GM18873 (cell line): ENCODE measurements at regions not wholly inside any gene's neighbourhood (a gene's known extent, or its start where the extent isn't known, plus 50 kb on each side); places are given as distances from the start of the nearest gene placed in this dataset.
"Not testable (repeated sequence)": the region's sequence is repeated elsewhere in the genome, so short reads cannot be mapped to it uniquely, and the experiment has no call there.

Experiments
- ATAC-seq: cut with Tn5 transposase; IDR thresholded peaks from one replicate; pipeline ENCODE4 v1.9.1; 2021; ENCODE audit warnings: mild to moderate bottlenecking, moderate library complexity, moderate number of reproducible peaks; ENCODE audit not compliant: unreplicated experiment, low FRiP score

DNA sequence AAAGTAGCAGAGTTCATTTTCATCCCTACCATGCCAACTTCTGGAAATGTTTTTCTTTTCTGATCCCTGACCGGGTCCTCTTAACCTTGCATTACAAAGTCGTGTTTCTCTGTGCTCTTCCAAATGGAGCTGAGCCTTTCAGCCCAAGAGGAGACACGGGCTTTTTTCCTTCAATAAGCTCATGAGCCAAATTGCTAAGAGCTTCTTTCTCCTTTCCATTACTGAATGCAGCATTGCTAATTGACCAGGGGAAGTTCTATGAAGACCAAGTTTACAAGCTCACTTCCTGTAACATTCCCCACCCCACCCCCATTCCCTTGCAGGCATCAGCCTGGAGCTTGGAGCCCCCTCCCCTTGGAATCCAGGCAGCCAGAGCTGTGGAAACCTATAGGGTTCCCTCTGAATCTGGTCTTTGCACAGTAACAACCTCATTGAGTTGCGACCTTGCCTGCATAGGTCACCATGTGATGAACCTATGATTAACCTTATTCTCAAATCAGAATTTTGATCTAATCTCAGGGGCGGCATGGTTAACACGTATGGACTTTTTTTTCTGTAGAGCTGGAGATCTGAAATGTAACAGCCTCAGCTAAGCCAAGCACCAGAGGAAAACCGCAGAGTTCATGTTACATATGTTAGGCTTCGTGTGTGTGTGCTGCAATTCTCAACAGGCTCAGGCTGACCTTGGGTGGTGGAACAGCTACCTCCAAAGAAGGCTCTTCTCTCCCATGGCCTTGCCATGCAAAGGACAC lies 395.7 kb upstream of the ZNF462 start:
- ATAC-seq: no peak

DNA sequence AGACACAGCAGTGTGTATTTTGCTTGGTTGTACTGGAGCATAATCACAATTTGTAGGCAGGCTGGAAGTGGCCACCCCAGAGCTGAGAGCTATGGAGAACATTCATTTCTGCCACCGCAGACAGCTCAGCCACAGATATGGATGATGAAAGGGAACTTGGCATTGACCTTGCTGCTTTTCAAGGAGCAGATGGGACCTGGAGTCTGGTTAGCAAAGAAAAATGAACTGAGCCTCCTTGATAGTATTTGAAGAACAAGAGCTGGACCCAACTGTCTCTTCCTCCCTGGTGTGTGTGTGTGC lies 395.2 kb upstream of the ZNF462 start:
- ATAC-seq: no peak

DNA sequence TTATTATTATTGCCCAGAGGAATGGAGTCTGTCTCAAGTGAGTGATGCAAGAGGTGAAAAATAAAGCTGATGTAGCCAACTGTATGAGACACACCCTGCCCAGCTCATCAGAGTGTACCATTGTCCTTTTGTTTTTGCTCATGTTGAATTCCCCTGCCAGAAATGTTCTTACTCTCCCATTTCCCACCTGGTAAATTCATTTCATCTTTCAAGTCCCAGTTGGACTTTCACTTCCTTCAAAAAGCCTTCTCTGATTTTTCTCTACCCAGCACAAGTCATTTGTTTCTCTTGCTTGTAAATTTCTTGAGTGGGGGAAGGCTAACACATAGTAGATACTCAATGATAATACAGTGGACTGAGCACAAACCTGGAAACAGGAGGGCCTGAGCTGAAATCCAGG lies 394.5 kb upstream of the ZNF462 start:
- ATAC-seq: no peak

DNA sequence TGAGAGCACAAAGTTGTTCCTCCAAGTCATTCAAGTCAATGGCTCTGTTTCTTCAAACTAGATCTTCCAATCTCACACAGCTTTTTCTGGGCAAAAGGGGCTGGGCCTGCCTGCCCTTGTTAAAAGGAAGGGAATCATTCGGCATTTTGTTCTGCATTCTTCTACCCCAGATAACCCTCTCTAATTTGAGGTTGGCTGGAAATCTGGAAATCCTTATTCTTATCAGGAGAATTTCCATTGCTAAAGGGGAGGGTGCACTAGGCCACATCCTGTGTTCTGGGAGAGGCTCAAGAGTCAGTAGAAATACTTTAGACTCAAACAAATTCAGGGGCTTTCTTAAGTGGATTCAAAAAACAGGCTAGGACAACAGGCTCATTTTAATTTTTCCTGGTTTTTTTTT lies 384.7 kb upstream of the ZNF462 start:
- no peak for ATAC-seq

DNA sequence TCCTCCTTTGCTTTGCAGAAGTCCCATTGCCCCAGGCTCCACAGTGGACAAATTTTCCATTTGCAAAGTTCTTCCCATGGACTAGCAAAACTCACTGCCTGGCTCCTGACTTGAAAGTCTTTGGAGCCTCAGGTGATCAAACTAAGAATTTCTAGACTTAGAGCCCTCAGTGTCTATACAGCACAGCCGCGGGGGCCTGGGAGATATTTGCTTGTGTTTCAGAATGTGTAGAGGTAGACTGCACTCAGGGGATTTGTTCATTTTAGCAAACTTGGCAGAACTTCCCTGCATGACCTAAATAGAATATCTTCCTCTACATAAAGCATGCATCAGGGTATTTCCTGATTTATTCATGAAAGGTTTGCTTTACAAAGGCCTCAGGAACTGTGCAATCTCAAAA lies 384.2 kb upstream of the ZNF462 start:
- ATAC-seq: no peak

DNA sequence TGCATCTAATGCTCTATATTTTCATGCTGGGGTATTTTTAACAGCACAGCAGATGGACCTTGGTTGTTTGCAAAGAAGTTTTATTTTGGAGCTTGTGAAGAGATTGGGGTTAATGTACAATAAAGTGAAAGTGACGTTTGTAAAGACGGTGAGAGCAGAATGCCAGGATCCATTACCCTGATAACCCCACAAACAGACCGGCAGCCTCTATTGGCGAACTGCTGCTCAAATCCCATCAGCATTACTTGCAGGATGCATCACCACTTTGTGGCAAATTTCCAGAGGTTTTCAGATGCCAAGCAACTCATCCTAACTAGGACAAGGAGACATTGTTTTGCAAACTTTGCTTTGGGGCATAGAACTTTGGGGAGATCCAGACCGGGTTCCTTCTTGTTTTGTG lies 383.3 kb upstream of the ZNF462 start:
- no peak for ATAC-seq

DNA sequence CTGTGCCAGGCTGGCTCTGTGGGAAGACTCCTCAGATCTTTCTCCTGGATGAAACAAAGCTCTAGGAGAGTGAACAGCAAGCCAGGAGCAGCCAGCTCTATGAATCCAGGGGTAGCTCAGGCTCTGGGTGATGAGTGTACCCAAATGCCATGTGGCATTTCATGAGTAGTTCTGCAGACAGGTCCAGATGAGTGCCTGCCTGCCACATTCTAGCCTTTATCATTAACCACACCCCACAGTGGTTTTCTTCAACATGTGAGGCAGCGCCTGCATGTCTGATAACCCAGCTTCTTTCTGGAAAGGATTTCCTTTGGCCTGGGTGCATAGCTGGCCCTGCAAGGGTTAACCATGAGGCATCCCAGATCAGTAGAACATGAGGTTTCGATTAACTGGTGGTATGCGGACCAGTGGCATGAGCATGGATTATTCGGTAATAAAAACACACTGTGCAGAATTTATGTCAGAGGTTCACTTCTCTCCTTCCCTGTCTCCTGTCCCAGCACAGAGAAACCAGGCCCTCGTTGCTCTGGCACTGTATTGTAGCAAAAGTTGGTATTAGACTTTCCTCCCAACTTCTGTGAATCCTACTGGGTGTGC lies 381.9 kb upstream of the ZNF462 start:
- no peak for ATAC-seq

DNA sequence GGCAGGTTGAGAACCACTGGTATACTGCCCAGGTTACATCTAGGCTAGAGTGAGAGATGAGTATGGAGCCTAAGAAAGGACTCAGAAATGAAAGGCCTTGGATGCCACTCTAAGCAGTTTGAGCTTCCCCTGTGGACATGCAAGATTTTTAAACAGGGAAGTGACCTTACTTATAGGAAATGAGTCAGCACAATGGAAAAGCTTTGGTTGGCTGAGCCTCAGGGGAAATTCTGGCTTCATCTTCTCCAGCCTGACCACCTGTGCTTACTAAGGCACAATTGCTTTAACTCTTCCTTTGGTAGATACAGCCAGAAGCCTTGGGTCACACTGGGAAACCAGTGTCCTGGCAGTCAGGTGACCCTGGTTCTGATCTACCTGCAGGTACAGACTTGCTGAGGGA lies 380.2 kb upstream of the ZNF462 start:
- no peak for ATAC-seq

DNA sequence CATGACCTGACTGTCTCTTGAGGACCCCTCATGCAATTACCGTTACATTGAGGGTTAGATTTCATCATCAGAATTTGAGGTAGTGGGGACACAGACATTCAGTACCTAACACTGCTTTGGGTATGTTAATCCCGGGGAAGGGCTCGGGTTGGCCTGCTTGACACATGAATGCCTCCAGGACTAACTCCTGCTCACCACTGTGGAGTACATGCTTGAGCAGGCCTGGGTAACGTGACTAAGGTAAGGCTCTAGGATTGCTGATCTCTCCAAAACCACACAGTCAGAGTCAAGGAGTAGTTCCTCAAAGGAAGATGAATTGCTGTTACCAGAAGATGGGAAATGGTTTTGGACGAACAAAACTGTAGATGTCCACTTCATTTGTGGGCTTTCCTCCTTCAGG lies 376.3 kb upstream of the ZNF462 start:
- ATAC-seq: no peak

DNA sequence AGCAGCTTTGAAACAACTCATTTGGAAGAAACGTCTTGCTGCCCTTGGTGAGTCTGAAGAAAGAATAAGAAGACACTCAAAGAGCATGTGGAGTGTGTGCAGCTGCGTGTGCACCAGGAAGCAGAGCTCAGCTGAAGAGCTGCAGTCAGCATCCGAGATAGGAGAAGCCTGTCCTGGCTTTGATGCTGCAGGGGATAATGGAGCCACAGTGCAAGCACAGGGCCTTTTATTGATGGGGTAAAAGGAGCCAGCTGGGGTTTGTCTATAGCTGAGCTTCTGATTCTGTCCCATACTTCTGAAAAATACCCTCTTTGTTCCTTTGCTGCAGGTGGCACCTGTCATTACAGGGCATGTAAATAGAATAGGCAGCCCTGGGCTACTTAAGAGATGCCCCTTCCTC lies 375.7 kb upstream of the ZNF462 start:
- ATAC-seq: no peak

DNA sequence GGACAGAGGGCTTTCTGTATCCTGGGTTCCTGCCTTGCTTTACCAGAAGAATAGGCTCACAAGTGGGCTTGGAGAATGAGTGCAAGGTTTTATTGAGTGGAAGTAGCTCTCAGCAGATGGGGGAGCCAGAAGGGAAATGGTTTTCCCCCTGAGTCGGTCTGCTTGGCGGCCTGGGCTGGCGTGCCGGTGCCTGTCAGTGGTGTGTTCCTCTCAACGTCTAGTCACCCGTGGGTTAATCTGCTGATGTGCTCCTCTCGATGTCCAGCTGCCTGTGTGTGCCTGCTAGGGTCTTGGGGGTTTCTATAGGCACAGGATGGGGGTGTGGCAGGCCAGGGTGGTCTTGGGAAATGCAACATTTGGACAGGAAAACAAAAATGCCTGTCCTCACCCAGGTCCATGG lies 370.8 kb upstream of the ZNF462 start:
- ATAC-seq: not testable (repeated sequence)

DNA sequence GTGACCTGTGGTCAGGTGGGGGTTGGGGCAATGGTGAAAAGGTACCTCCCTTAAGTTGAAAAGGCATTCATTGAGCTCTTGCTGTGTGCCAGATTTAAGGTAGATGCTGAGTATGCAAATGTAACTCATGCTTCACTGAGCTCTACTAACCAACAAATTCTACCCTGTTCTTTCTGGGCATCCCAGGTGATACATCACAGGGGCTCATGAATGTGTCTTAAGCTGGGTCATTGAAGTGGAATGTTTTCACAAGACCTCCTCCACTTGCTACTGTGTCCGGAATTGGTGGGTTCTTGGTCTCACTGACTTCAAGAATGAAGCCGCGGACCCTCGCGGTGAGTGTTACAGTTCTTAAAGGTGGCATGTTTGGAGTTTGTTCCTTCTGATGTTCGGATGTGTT lies 362.8 kb upstream of the ZNF462 start:
- no peak for ATAC-seq

DNA sequence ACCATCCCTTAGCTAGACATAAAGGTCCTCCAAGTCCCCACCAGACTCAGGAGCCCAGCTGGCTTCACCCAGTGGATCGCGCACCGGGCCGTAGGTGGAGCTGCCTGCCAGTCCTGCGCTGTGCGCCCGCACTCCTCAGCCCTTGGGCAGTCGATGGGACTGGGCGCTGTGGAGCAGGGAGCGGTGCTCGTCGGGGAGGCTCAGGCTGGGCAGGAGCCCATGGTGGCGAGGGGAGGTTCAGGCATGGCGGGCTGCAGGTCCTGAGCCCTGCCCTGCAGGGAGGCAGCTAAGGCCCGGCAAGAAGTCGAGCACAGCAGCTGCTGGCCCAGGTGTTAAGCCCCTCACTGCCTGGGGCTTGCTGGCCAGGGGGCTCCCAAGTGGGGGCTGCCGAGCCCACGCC lies 361.8 kb upstream of the ZNF462 start:
- not testable (repeated sequence) for ATAC-seq

DNA sequence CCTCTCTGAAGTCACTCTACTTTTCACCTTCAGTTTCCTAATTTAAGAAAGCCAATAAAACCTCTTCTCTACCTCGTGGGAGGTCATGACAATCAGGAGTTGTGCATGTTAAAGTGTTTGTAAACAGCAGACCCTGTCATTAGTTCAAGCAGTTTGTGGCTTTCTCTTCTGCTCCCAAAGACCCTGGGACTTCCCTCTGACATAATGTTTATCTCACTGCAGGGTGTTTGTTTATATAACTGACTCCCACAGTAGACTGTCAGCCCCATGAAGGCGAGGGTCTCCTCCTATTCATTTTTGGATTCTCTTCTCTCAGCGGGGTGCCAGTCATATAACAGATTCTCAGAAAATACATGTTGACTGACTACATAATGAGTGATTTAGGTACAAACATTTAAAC lies 360.0 kb upstream of the ZNF462 start:
- ATAC-seq: no peak

DNA sequence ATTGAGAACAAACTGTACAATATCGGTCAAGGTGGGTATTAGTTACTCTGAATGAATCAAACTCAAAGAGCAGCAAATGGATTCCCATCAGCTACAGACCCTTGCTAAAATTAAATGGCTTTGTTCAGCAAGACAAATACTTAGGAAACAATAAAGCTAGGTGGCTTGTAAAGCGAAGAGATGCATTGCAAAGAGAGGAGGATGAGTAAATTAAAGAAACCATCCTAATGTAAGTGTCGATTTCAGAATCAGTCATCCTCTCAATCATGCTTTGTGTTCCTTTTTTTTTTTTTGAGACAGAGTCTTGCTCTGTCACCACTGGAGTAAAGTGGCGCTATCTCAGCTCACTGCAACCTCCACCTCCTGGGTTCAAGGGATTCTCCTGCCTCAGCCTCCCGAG lies 359.2 kb upstream of the ZNF462 start:
- no peak for ATAC-seq

DNA sequence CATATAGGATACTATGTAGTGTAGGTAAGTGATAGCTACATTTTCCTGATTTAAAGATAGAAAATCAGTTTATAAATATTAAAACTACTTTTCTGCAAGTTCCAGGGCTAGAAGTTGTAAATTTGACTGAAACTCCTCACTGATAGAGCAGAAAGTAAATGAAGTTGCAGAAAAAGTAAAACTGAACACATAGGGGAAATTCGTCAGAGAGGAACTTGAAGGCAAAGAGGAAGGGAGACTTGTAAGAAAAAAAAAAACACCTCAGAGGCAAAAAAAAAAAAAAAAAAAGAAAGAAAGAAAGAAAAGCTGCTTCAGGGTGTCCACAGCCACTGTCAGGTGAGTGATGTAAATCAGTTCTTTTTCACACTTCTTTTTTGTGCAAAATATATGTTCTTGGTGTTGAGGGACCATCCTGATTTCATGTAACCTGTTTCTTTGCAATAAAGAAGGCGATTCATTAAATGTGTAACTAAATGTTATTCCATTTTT lies 336.2 kb upstream of the ZNF462 start:
- no peak for ATAC-seq

DNA sequence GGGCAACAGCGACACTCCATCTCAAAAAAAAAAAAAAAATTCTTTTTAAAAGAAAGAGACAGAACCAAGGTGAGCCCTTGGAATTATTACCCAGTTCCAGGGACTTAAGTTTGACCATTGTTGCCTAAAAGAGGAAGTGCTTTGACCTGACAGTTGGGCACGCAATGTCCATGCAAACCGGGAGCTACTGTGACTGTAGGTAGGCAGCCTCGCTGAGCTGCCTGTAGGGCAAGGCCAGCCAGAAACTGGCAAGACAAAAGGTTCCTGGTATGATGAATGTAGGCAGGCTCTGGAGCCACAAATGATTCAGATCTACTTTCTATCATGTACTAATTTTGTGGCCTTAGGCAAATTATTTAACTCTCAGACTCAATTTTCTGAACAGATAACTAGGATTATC lies 334.8 kb upstream of the ZNF462 start:
- no peak for ATAC-seq

DNA sequence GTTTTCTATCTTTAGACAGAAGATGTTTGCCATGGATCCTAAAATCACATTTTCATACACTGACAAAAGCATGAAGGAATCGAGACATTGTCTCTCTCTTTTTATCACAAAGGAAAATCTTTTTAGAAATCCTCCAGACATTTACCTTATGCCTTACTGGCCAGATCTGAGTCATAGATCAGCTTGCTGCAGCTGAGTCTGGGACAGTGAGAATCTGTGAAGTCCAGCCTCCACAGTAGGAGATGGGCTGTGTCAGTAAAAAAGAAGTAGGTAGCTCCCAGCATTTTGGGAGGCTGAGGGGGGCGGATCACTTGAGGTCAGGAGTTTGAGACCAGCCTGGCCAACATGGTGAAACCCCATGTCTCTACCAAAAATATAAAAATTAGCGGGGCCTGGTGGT lies 333.4 kb upstream of the ZNF462 start:
- ATAC-seq: no peak

DNA sequence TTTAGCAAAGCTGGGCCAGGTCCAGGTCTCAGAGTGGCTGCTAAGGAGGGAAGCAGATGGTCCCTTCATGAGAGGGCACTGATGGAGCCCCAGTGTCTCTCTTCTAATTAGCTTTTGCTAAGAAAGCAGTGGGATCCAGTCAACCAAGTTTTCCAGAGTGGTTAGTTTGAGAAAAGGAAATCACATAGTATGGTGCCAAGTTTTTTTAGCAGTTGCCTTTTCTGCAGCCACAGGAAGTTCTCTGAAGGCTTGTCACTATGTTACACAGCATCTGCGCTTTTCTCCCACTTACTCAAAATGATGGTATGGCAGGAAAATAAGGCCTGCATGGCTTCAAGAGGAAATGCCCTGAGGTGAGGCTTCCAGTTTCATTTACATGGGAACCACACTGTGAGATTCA lies 331.5 kb upstream of the ZNF462 start:
- ATAC-seq: no peak

DNA sequence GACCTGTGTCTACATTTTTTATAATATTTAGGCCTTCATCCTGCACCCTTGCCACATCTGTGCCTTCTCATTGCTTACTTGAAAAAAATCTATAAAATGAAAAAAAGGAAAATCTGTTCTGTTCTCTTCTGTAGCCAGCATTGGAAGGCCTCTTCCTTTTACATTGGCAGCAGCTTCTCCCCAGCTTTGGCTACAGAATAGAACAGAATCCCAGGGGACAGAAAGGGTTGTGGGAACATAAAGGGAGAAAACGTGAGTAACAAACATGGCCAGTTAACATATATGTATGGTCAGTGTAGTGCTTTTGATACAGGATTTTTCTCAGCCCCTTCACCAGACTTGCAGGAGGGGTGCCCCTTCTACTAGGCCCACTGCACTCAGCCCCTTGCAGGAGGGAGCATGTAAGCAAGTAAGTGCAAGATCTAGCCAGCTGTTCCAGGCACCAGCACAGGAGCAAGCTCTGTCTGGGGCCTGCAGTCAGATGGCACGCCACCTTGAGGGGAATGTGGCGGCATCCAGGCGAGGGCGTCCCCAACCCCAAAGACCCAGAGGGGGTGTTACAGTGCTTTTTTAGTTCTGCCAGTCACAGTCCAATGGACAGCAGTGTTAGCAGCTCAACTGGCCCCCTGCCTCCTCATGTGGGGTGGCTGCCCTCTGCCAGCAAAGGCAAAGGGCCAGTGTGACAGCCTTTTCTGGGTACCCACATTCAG lies 330.5 kb upstream of the ZNF462 start:
- no peak for ATAC-seq

DNA sequence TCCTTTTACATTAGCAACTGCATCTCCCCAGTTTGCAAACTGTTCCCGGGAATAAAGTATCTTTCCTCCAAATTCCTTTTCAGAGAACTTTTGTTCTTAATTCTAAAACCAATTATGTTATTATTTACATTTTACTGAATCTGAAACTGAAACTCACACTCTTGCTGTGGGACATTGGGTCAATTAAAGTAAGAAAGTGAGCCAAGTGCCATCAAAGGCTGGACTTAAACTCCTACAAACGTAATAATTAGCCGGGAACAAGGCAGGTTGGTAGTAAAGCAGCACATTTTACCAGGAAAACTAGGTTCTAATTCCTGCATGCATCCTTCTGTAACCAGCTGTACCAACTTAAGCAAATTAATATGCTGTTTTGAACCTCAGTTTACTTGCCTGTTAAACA lies 328.2 kb upstream of the ZNF462 start:
- ATAC-seq: no peak

DNA sequence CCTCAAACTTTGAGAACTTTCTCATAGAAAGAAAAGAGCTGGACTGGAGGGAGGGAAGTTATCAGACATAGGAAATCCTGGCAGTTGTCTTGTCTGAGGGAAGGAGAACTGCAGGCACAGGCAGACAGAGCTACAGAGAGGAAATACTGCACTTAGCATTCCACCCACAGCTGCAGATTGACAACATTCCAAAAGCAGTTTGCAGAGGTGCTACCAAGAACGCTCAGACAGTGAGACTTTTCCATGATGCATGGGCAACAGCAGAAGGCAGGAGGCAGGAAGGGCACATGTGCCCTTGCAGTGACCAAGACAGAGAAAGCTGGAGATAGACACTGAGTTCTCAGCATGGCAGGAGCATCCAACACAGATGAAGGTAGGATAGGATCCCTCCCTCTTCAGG lies 327.5 kb upstream of the ZNF462 start:
- no peak for ATAC-seq
